NCI-H1092 (cell line): ENCODE measurements at regions not wholly inside any gene's neighbourhood (a gene's known extent, or its start where the extent isn't known, plus 50 kb on each side); places are given as distances from the start of the nearest gene placed in this dataset.
"Not testable (repeated sequence)": the region's sequence is repeated elsewhere in the genome, so short reads cannot be mapped to it uniquely, and the experiment has no call there.

Source experiments
- DNase-seq: peaks from one replicate; lab custom pipeline; 2025; lab: John Stamatoyannopoulos, UW

GRCh38 chr2:105536175-105536574 is 137.3 kb upstream of the FHL2 start:
- no peak for DNase-seq

- not testable (repeated sequence) for DNase-seq
These were observed 130.4 kb upstream of the FHL2 start for GRCh38 chr2:105529258-105529657.

GRCh38 chr2:105526000-105526925 is 127.4 kb upstream of the FHL2 start:
- DNase-seq = no peak

- no peak for DNase-seq
These were observed 126.3 kb upstream of the FHL2 start for GRCh38 chr2:105525201-105525600.

GRCh38 chr2:105522645-105523044 is 123.8 kb upstream of the FHL2 start:
- DNase-seq = no peak

- no peak for DNase-seq
These were observed 122.8 kb upstream of the FHL2 start for GRCh38 chr2:105521616-105522015.

- no peak for DNase-seq
These were observed 122.3 kb upstream of the FHL2 start for GRCh38 chr2:105521176-105521575.

GRCh38 chr2:105519516-105519915 is 120.7 kb upstream of the FHL2 start:
- no peak for DNase-seq

- no peak for DNase-seq
These were observed 120.0 kb upstream of the FHL2 start for GRCh38 chr2:105518897-105519296.

GRCh38 chr2:105517814-105518705 is 119.2 kb upstream of the FHL2 start:
- peak; percentile 18 for DNase-seq

- DNase-seq = peak; percentile 19
These were observed 116.9 kb upstream of the FHL2 start for GRCh38 chr2:105515581-105516415.

GRCh38 chr2:105514576-105514975 is 115.7 kb upstream of the FHL2 start:
- no peak for DNase-seq

GRCh38 chr2:105510761-105511528 is 112.1 kb upstream of the FHL2 start:
- DNase-seq = no peak

GRCh38 chr2:105509269-105510086 is 110.6 kb upstream of the FHL2 start:
- no peak for DNase-seq

GRCh38 chr2:105506860-105507259 is 108.0 kb upstream of the FHL2 start:
- DNase-seq = not testable (repeated sequence)

- DNase-seq = no peak
These were observed 105.6 kb upstream of the FHL2 start for GRCh38 chr2:105504459-105504858.

- DNase-seq = no peak
These were observed 103.9 kb upstream of the FHL2 start for GRCh38 chr2:105502625-105503334.

- DNase-seq = no peak
These were observed 99.5 kb upstream of the FHL2 start for GRCh38 chr2:105498281-105498846.

- DNase-seq = no peak
These were observed 98.2 kb upstream of the FHL2 start for GRCh38 chr2:105497094-105497493.
